K562 (cell line): ENCODE measurements at regions not wholly inside any gene's neighbourhood (a gene's known extent, or its start where the extent isn't known, plus 50 kb on each side); places are given as distances from the start of the nearest gene placed in this dataset.

Experiments
- ATAC-seq: fragments of 200-7000 bp; cut with Tn5 transposase; 3 replicates; pipeline ENCODE4 v1.9.1; 2020; ENCODE audit warnings: moderate library complexity
- BruUV-seq: library from RNA; stranded (reverse); fragments of 400-500 nt; replicated peaks from 2 replicates; lab custom pipeline; 2021; lab: Mats Ljungman, UMichigan
- CTCF ChIA-PET: fragments of 300-600 bp; formaldehyde crosslinking; extraction: SDS; loops from one replicate; lab custom pipeline; 2021; ENCODE audit warnings: low intra/inter-chr PET ratio; lab: Yijun Ruan, JAX
- POLR2A ChIA-PET: fragments of 300-600, 350-650 bp; sonication (Branson Sonifier 250); formaldehyde crosslinking; extraction: SDS; loops from one replicate; lab custom pipeline; 2021; ENCODE audit warnings: antibody characterized with exemption, inconsistent platforms; lab: Yijun Ruan, JAX
- DNase-seq, 4 experiments: peaks; one replicate each; pipeline versions ENCODE4 v3.0.0 to v3.0.0-alpha.2; 2011 to 2018; ENCODE audit warnings: low spot score in 3 of 4, mixed read lengths in 3 of 4; ENCODE audit errors: extremely low read depth in 1 of 4
- FAIRE-seq: peaks from 2 replicates; lab custom pipeline; 2011; peaks lifted over from hg19 to GRCh38; lab: Jason Lieb, UNC
- H2AFZ ChIP-seq: 2 replicates; pipeline ENCODE4 v1.6.0; 2011; ENCODE audit warnings: low read depth, low read length, control low read depth, inconsistent platforms
- H3K27ac ChIP-seq: fragments of 200-600 bp; 3 replicates; pipeline ENCODE4 v1.8.0; 2011; ENCODE audit warnings: low read depth, mild to moderate bottlenecking, control low read depth, inconsistent platforms, low read length, moderate library complexity, mixed read lengths; ENCODE audit errors: extremely low read depth
- H3K27me3 ChIP-seq, 2 experiments: fragments of 300-600 bp in 1 of 2; 2 replicates in 1 of 2; 3 replicates in 1 of 2; pipeline versions ENCODE4 v1.6.0 to v1.8.0; 2011; ENCODE audit warnings: inconsistent platforms in 2 of 2, low read length in 2 of 2, mild to moderate bottlenecking in 1 of 2, mixed read lengths in 1 of 2, moderate library complexity in 1 of 2; ENCODE audit not compliant: control insufficient read depth in 2 of 2, insufficient read depth in 2 of 2
- H3K36me3 ChIP-seq: fragments of 300-600 bp; 3 replicates; pipeline ENCODE4 v1.8.0; 2011; ENCODE audit warnings: mild to moderate bottlenecking, low read length, inconsistent platforms; ENCODE audit not compliant: control insufficient read depth, insufficient read depth
- H3K4me1 ChIP-seq, 2 experiments: fragments of 200-600 bp in 1 of 2; replicated peaks in 1 of 2; 2 replicates in 1 of 2; 3 replicates in 1 of 2; pipeline versions ENCODE4 v1.5.1 to v1.8.0; 2011; ENCODE audit warnings: inconsistent platforms in 2 of 2, low read length in 2 of 2, mild to moderate bottlenecking in 1 of 2, mixed read lengths in 1 of 2, moderate library complexity in 1 of 2; ENCODE audit not compliant: control insufficient read depth in 2 of 2, insufficient read depth in 2 of 2
- H3K4me2 ChIP-seq: 2 replicates; pipeline ENCODE4 v1.6.1; 2011; ENCODE audit warnings: low read length, control low read depth, inconsistent platforms, mixed read lengths; ENCODE audit not compliant: insufficient read depth
- H3K4me3 ChIP-seq: fragments of 200-600 bp; sonication (generic), shearing (Covaris generic); 2 replicates; pipeline ENCODE4 v1.5.1; 2016; ENCODE audit warnings: control low read depth, inconsistent platforms
- H3K79me2 ChIP-seq: fragments of 200-600 bp; 3 replicates; pipeline ENCODE4 v1.8.0; 2011; ENCODE audit warnings: low read length, inconsistent platforms; ENCODE audit not compliant: control insufficient read depth, insufficient read depth
- H3K9ac ChIP-seq, 2 experiments: 2 replicates each; pipeline versions ENCODE4 v1.6.0 to v1.6.1; 2011; ENCODE audit warnings: low read depth in 2 of 2, low read length in 2 of 2, control low read depth in 1 of 2, inconsistent platforms in 1 of 2, mild to moderate bottlenecking in 1 of 2, mixed read lengths in 1 of 2; ENCODE audit not compliant: insufficient read depth in 1 of 2
- H3K9me1 ChIP-seq: one replicate; pipeline ENCODE4 v1.6.0; 2011; ENCODE audit warnings: inconsistent platforms, mild to moderate bottlenecking, low read length, moderate library complexity; ENCODE audit not compliant: control insufficient read depth, insufficient read depth
- H3K9me3 ChIP-seq: replicated peaks from 2 replicates; pipeline ENCODE4 v1.5.1; 2011; ENCODE audit warnings: low read depth, low read length, inconsistent platforms; ENCODE audit not compliant: control insufficient read depth, insufficient read depth
- H4K20me1 ChIP-seq: replicated peaks from 2 replicates; pipeline ENCODE4 v1.6.1; 2011; ENCODE audit warnings: low read length, inconsistent platforms, mixed read lengths; ENCODE audit not compliant: control insufficient read depth, insufficient read depth
- CHD1 ChIP-seq: fragments of 200-600 bp; sonication (generic); IDR thresholded peaks from one replicate; pipeline ENCODE4 v1.6.1; 2012; ENCODE audit warnings: mild to moderate bottlenecking, moderate library complexity, low read length, inconsistent platforms
- GTF2B ChIP-seq: IDR thresholded peaks from 2 replicates; pipeline ENCODE4 v1.6.1; 2011; ENCODE audit not compliant: insufficient read length; ENCODE audit errors: extremely low read depth
- MED1 ChIP-seq: sonication (generic); formaldehyde crosslinking; IDR thresholded peaks from 2 replicates; pipeline ENCODE4 v1.8.1; 2023; ENCODE audit warnings: missing genetic modification reagents, borderline replicate concordance
- NEUROD1 ChIP-seq: fragments of 150-350 bp; IDR thresholded peaks from 2 replicates; pipeline ENCODE4 v1.6.1; 2014; ENCODE audit warnings: borderline replicate concordance, low read length, low read depth; ENCODE audit not compliant: partially characterized antibody
- NONO ChIP-seq, 2 experiments: fragments of 200-400 bp in 1 of 2; fragments of 450-650 bp in 1 of 2; formaldehyde crosslinking in 1 of 2; IDR thresholded peaks; 2 replicates each; pipeline ENCODE4 v1.6.1; 2017; ENCODE audit warnings: low read depth in 2 of 2, mild to moderate bottlenecking in 2 of 2, moderate library complexity in 2 of 2, low read length in 1 of 2
- XRCC4 ChIP-seq: IDR thresholded peaks from one replicate; pipeline ENCODE4 v1.6.1; 2011; ENCODE audit not compliant: insufficient read depth, insufficient read length; ENCODE audit errors: extremely low read depth
- ZNF134 ChIP-seq: fragments of 250-450 bp; sonication (Bioruptor Pico); conservative IDR thresholded peaks from 2 replicates; pipeline ENCODE4 v1.4.0; 2020
- ZNF445 ChIP-seq: fragments of 250-450 bp; sonication (Bioruptor Pico); IDR thresholded peaks from 2 replicates; pipeline ENCODE4 v1.4.0; 2020; ENCODE audit warnings: low read depth, mild to moderate bottlenecking, moderate library complexity
- ZNF589 ChIP-seq: fragments of 200-800 bp; sonication (Bioruptor generic); IDR thresholded peaks from 2 replicates; pipeline ENCODE4 v1.6.1; 2016; ENCODE audit warnings: low read depth, missing genetic modification characterization, missing compliant biosample characterization
- WGBS: fragments of 100-300 bp; shearing (Covaris generic); methylation state at CpG from one replicate; pipeline ENCODE4 v1.1.6; 2016; ENCODE audit warnings: low coverage, mixed read lengths; ENCODE audit not compliant: insufficient coverage; ENCODE audit errors: missing lambda C conversion rate; 5-methylcytosine and 5-hydroxymethylcytosine counted together
- in situ Hi-C: fragments of 300-500 bp; cut with MboI; formaldehyde crosslinking; loops from 4 replicates; pipeline ENCODE4 v1.15.0; 2018; ENCODE audit warnings: inconsistent platforms, mixed read lengths
- intact Hi-C: fragments of 100-400 bp; cut with micrococcal nuclease; formaldehyde crosslinking; loops from 2 replicates; pipeline ENCODE4 v1.14.2; 2022

- WGBS: 0% methylated on average over 10 of the region's 11 CpGs
- Histone ChIP-seq H3K27ac (no peak overlapping the region), H3K9me1 (no peaks in the 10 kb centered on the region), H3K4me3 (no peak overlapping the region), H3K4me2 (no peak overlapping the region), H3K27me3 (peaks cover 10 to 81% of the 10 kb centered on the region in 2 experiments), H3K4me1 (no peaks in the 10 kb centered on the region), H4K20me1 (peaks cover 3% of the 10 kb centered on the region; the same call in 1 of the 2 replicates), H3K9me3 (no peaks in the 10 kb centered on the region), H3K9ac (no peak overlapping the region), H3K36me3 (no peaks in the 10 kb centered on the region), H3K79me2 (no peaks in the 10 kb centered on the region), H2AFZ (no peak overlapping the region)
- ChIA-PET CTCF (no interaction called here), POLR2A (interaction anchor here (1.1 kb wide), 1 partner anchor 49 kb away, joined by 3 read pairs; no protein-coding TSS in a partner anchor)
- TF ChIP-seq NONO (IDR thresholded peaks at IDR 0.05; ENCODE audit: low read depth in 2 of 2, low read length in 1 of 2) (no peak), ZNF445 (CRISPR knock-in tag) (no peak), MED1 (CRISPR knock-in tag) (no peak), XRCC4 (no peak), CHD1 (no peak), GTF2B (no peak), NEUROD1 (no peak), ZNF589 (CRISPR knock-in tag) (no peak), ZNF134 (CRISPR knock-in tag) (no peak)
- intact Hi-C loops: no loop called here
- no peak for ATAC-seq
- DNase-seq: no peak
- in situ Hi-C loops: no loop called here
- no peak for FAIRE-seq
- no TSS peak for BruUV-seq
Observed at GRCh38 chr6:170043881-170044790, 246.7 kb downstream of the DLL1 start.
